LNCaP clone FGC (cell line): ENCODE measurements at regions not wholly inside any gene's neighbourhood (a gene's known extent, or its start where the extent isn't known, plus 50 kb on each side); places are given as distances from the start of the nearest gene placed in this dataset.
A peak's percentile ranks its signal among the peaks of the same experiment; 100 is the strongest.

Source experiments
- DNase-seq: peaks from one replicate; pipeline ENCODE4 v3.0.0-alpha.2; 2011; ENCODE audit warnings: low read depth
- H3K4me3 ChIP-seq: 2 replicates; pipeline ENCODE4 v1.5.1; 2011; ENCODE audit warnings: mild to moderate bottlenecking, low read depth, low read length, control low read depth
- TF ChIP-seq, protein P1 (sequence below): IDR thresholded peaks from 2 replicates; pipeline ENCODE4 v1.5.1; 2012; ENCODE audit warnings: mild to moderate bottlenecking; ENCODE audit not compliant: control insufficient read depth, insufficient read depth; ENCODE audit errors: extremely low read depth

DNA sequence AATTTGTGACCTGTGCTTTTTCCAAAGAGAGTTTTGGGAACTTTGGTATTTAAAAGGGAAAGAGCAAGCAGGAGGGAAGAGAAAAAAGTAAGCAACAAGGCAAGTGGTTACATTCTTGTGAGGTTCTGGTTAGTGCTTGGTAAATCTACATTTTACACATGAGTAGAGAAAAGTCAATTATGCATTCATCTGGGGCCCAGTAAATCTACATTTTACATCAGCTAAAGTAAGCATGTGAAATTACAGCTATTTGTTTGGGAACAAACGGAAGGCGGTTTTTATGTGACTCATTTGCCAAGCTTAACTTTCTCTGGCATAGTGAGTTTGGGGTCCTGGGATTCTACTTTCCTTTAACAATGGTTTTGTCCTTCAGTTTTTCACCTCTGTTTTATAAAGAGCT is 102.2 kb downstream of the SNX18 start:
- TF ChIP-seq, protein P1, sequence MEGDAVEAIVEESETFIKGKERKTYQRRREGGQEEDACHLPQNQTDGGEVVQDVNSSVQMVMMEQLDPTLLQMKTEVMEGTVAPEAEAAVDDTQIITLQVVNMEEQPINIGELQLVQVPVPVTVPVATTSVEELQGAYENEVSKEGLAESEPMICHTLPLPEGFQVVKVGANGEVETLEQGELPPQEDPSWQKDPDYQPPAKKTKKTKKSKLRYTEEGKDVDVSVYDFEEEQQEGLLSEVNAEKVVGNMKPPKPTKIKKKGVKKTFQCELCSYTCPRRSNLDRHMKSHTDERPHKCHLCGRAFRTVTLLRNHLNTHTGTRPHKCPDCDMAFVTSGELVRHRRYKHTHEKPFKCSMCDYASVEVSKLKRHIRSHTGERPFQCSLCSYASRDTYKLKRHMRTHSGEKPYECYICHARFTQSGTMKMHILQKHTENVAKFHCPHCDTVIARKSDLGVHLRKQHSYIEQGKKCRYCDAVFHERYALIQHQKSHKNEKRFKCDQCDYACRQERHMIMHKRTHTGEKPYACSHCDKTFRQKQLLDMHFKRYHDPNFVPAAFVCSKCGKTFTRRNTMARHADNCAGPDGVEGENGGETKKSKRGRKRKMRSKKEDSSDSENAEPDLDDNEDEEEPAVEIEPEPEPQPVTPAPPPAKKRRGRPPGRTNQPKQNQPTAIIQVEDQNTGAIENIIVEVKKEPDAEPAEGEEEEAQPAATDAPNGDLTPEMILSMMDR, result no peak
- no peak overlapping the region for H3K4me3 ChIP-seq
- DNase-seq, result no peak

DNA sequence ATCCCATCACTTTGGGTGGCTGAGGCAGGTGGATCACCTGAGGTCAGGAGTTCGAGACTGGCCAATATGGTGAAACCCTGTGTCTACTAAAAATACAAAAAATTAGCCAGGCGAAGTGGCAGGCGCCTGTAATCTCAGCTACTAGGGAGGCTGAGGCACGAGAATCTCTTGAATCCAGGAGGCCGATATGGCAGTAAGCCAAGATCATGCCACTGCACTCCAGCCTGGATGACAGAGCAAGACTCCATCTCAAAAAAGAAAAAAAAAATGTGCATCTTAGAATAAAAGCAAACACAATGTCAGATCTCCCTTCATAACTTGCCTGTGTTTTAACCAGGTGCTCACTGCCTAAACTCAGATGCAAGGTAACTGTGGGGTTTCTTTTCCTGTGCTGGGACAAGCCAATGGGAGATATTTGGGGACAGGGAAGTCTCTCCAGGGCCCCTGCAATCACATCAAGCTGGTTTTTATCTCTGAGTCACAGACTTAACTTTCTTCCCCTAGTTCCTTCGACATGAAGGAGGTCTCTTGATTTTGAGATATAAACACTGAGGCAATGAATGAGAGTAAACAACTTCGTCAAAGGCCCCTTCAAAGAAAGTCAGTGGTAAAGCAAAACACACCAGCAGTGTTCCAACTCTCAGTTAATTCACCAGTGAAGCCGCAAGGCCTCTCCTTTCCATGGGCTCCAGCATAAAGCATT is 99.1 kb downstream of the SNX18 start:
- TF ChIP-seq, protein P1, result no peak
- DNase-seq, result no peak
- no peak overlapping the region for H3K4me3 ChIP-seq

DNA sequence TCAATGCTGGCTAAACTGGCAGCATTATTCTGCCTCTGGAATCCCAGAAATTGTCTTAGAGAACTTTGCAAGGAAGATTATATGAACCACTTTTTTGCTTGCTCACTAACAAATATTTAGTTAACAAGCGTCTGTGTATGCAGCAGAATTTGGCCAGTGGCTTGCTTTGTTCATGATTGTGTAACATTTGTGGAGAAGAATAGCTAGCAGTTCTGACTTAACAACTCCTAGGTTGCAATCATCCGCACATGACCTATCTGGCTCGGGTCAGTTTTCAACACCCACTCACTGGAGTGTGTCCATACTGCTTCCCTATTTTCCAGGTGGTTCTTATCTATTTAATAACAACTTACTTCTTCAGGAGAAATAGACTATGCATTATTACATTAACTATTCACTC is 98.5 kb downstream of the SNX18 start:
- no peak overlapping the region for H3K4me3 ChIP-seq
- peak; percentile 19 for DNase-seq
- TF ChIP-seq, protein P1, result no peak

DNA sequence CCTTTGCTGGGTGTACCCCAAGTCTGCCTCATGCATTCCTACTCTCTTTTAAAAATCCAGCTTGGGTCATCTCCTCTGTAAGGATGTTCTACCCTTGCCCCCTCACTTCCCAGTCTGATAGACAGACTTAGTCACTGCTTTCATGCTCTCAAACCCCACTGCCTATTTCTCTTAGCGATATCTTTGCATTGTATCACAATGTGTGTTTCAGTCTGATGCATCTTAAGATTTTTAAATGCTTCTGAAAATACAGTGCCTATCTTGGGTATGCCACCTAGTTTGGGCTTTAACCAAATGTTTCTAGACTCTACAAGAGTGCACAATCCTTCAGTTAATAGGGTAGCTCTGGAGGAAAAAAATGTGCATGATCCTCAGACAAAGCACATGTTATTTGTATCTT is 97.8 kb downstream of the SNX18 start:
- TF ChIP-seq, protein P1, result no peak
- DNase-seq, result no peak
- no peak overlapping the region for H3K4me3 ChIP-seq

DNA sequence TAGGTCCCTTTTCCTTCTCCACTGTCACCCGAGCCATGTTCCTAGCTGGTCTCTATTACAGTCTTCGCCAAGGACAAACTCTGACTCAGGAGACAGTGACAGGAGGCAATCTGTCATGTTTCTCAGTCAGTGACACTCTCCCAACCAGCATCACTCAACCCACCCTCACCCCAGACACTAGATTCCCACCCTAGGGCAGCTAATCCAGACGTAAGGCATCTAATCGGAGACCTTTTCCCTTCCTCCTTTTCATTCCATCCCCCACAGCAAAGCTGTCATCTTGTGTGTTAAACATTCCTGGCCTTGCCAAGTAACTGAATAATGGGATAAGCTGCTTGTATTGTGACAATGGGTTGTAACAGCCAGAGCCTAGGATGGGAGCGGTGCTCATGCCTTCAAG is 95.2 kb downstream of the SNX18 start:
- TF ChIP-seq, protein P1, result no peak
- H3K4me3 ChIP-seq, result no peak overlapping the region
- DNase-seq, result no peak

DNA sequence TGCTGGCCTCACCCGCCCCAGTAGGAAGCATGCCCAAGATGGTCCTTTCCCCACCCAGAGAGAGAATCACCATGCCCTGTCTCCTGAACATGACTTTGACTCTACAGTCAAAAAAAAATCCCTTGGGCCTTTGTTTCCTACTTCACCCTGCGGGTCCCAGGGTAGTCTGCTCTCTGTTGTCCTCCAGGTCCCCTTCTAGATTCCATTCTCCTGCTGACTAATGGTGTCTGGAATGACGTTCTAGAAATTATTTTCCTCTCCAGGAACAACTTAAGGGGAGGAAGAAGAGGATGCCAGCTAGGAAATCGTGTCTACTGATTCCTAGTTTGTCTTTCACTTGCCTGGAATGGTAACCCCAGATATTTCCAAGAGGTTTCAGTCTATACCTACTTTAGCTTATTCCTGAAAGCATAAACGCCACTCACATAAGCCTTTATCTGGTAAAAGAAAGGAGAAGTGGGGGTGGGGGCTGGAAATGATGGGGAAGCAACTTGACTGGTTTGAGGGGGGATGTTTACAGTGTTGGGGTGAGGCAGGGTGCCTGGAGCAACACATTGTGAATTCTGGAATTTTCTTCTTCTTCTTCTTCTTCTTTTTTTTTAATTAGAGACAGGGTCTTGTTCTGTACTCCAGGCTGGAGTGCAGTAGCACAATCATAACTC is 93.9 kb downstream of the SNX18 start:
- TF ChIP-seq, protein P1, result no peak
- no peak overlapping the region for H3K4me3 ChIP-seq
- DNase-seq, result no peak

DNA sequence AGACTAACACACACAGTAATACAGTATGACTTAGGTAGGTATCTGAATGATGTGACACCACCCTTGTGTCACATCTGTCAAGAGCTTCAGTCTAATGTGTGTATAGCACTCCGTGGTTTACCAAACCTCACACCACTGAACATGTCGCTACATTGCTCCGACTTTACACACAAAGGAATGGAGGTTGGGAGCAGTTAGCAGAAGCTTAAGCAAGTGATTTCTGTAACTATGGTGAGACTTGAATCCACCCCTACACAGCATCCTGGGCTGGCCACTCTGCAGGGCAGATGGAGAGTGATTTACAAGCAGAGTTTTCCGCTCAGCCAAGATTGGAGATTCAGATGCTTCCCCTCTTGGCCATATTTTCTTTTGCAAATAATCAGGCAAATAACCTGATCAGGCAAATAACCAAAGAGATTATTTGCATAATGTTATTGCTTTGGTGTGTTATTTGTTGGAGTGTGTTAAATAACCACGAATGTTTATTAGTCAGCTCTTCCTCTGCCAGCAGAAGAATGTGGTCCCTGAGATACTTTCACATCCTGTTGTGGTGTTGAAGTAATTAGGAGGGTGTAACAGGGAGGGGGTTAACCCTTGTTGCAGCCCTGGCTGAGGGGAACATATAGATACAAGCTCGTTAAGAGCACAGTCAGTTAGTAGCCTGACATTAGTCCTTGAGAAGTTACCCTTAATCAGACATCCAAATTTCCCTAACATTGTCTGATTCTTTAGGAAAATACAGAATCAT is 92.8 kb downstream of the SNX18 start:
- H3K4me3 ChIP-seq, result no peak overlapping the region
- DNase-seq, result no peak
- TF ChIP-seq, protein P1, result no peak
